Cardiac fibroblast (primary cell): ENCODE measurements at regions not wholly inside any gene's neighbourhood (a gene's known extent, or its start where the extent isn't known, plus 50 kb on each side); places are given as distances from the start of the nearest gene placed in this dataset.

Experiments
- DNase-seq, 2 donors: peaks; one replicate each; pipeline versions ENCODE4 v3.0.0 to v3.0.0-alpha.2; 2010; ENCODE audit warnings: low read depth in 2 of 2
- H3K4me3 ChIP-seq, 2 donors: replicated peaks in 1 of 2; 1 replicate in 1 of 2; 2 replicates in 1 of 2; pipeline ENCODE4 v1.5.1; 2011; ENCODE audit warnings: low read depth in 2 of 2, low read length in 2 of 2, mild to moderate bottlenecking in 2 of 2, moderate library complexity in 1 of 2
- CTCF ChIP-seq: IDR thresholded peaks from one replicate; pipeline ENCODE4 v1.5.1; 2011; ENCODE audit warnings: low read depth, mild to moderate bottlenecking, low read length, inconsistent platforms

- DNase-seq = no peak
- TF ChIP-seq CTCF = no peak
- no peak overlapping the region for H3K4me3 ChIP-seq
Measured at GRCh38 chr15:81907521-81907920, 138.3 kb downstream of the MEX3B start.

DNA sequence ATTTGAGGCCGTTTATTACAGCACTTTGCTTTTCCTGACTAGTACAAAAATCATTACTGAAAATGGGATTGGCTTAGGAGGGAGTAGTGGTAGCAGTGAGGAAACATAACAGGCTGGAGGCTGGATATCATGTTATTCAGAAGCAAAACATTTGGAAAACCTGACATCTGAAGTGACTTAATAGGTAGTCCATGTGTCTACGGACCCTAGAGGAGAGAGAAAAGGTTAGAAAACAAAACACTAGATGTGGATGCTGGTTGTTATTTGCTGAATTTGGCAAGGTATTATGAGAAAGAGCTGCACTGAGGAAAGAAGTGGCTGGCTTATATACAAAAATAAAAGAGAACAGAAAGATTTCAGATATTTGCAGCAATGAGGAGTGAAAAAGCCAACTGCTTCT, 139.9 kb downstream of the MEX3B start:
- no peak for DNase-seq
- no peak overlapping the region for H3K4me3 ChIP-seq
- TF ChIP-seq CTCF = no peak

DNA sequence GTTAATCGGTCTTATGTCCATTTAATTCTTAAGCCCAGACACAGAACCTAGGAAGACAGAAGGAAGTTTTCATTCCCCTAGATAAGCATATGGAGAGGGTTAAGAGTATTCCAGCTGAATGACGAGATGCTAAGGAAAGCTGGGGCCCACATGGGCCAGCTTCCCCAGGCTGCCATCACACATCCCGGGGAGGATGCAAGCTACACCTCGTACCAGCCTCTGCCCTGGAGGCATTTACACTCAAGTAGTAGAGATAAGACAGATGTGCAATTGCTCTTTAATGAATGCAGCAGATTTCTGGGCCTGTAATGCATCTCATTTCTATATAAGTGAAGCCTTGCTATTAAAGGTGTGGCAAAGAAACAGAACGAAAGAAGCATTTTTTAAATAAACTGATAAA, 144.5 kb downstream of the MEX3B start:
- no peak for TF ChIP-seq CTCF
- H3K4me3 ChIP-seq = no peak overlapping the region
- no peak for DNase-seq

GRCh38 chr15:81899730-81900129, 146.1 kb downstream of the MEX3B start:
- no peak for TF ChIP-seq CTCF
- no peak for DNase-seq
- no peak overlapping the region for H3K4me3 ChIP-seq

GRCh38 chr15:81899024-81899423, 146.8 kb downstream of the MEX3B start:
- H3K4me3 ChIP-seq = no peak overlapping the region
- DNase-seq = no peak
- no peak for TF ChIP-seq CTCF

- TF ChIP-seq CTCF = no peak
- DNase-seq = peak; percentile 40 to 59
- H3K4me3 ChIP-seq = no peak overlapping the region
Measured at GRCh38 chr15:81897057-81897677, 148.7 kb downstream of the MEX3B start.

DNA sequence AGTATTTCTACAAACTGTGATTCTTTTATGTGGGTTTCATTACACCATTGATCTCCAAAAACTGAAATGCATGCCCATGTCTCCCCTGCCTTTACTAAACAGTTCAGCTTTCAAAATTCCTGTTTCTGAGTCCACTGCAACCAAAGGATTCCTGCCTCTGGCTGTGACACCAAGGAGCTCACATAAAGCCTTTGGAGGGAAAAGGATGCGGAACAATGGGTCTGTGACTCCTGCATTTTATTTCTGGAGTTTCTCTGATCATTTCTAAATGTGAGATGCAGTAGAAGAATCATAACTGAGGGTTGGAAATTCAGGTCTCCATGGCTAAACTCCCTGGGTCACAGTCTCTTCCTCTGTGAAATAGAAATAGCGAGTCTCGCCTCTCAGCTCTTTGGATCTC, 149.5 kb downstream of the MEX3B start:
- no peak overlapping the region for H3K4me3 ChIP-seq
- no peak for DNase-seq
- TF ChIP-seq CTCF = no peak
